PC-9 (cell line): ENCODE measurements at regions not wholly inside any gene's neighbourhood (a gene's known extent, or its start where the extent isn't known, plus 50 kb on each side); places are given as distances from the start of the nearest gene placed in this dataset.

Experiments used
- CTCF ChIP-seq: fragments of 200-600 bp; sonication (generic); conservative IDR thresholded peaks from 2 replicates; pipeline ENCODE4 v1.6.1; 2017; ENCODE audit warnings: mixed run types, antibody characterized with exemption, mild to moderate bottlenecking, moderate library complexity
- EZH2 ChIP-seq: fragments of 200-600 bp; sonication (generic); IDR thresholded peaks from 2 replicates; pipeline ENCODE4 v1.8.0; 2017; ENCODE audit warnings: antibody characterized with exemption, low read depth

- no peak for TF ChIP-seq CTCF
- TF ChIP-seq EZH2, result no peak
These were observed 181.1 kb upstream of the WWC1 start for GRCh38 chr5:168110384-168110783.
